ENCODE measurements at regions not wholly inside any gene's neighbourhood (a gene's known extent, or its start where the extent isn't known, plus 50 kb on each side); places are given as distances from the start of the nearest gene placed in this dataset.

DNA sequence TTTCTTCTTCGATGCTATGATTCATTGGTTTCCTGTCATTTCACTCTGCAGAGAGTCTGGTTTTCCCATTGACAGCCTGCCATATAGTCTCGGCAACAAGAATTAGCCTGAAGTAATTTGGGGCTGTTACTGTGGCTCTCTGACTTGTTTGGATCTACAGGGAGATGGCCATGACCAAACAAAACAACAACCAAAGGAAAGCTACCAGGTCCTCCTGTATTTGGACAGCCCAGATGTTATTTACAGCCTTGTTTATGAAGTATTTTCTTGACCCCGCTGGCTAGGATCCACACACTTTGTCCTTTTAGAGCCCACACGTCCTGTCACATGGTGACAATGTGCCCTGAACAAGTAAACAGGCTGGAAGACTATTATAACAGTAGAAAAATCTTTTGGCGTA, 111.4 kb upstream of the PREP start:
- no peak for TF ChIP-seq POLR2A (IDR thresholded peaks at IDR 0.05)
- TF ChIP-seq, protein P1, sequence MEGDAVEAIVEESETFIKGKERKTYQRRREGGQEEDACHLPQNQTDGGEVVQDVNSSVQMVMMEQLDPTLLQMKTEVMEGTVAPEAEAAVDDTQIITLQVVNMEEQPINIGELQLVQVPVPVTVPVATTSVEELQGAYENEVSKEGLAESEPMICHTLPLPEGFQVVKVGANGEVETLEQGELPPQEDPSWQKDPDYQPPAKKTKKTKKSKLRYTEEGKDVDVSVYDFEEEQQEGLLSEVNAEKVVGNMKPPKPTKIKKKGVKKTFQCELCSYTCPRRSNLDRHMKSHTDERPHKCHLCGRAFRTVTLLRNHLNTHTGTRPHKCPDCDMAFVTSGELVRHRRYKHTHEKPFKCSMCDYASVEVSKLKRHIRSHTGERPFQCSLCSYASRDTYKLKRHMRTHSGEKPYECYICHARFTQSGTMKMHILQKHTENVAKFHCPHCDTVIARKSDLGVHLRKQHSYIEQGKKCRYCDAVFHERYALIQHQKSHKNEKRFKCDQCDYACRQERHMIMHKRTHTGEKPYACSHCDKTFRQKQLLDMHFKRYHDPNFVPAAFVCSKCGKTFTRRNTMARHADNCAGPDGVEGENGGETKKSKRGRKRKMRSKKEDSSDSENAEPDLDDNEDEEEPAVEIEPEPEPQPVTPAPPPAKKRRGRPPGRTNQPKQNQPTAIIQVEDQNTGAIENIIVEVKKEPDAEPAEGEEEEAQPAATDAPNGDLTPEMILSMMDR (IDR thresholded peaks at IDR 0.05), result no peak

Data from testis (tissue), 2 donors.